ENCODE measurements at regions not wholly inside any gene's neighbourhood (a gene's known extent, or its start where the extent isn't known, plus 50 kb on each side); places are given as distances from the start of the nearest gene placed in this dataset.
"Not testable (repeated sequence)": the region's sequence is repeated elsewhere in the genome, so short reads cannot be mapped to it uniquely, and the experiment has no call there.

GRCh38 chr14:89493406-89493805 is 76.4 kb upstream of the FOXN3 start:
- no peak for DNase-seq (ENCODE audit: low read depth)

- DNase-seq (ENCODE audit: low read depth): no peak
Observed at GRCh38 chr14:89491711-89492381, 74.8 kb upstream of the FOXN3 start.

- no peak for DNase-seq (ENCODE audit: low read depth)
Observed at GRCh38 chr14:89490466-89490865, 73.4 kb upstream of the FOXN3 start.

- no peak for DNase-seq (ENCODE audit: low read depth)
Observed at GRCh38 chr14:89489761-89490437, 72.9 kb upstream of the FOXN3 start.

GRCh38 chr14:89486961-89487360 is 69.9 kb upstream of the FOXN3 start:
- DNase-seq (ENCODE audit: low read depth): no peak

GRCh38 chr14:89486505-89486904 is 69.5 kb upstream of the FOXN3 start:
- DNase-seq (ENCODE audit: low read depth): no peak

- no peak for DNase-seq (ENCODE audit: low read depth)
Observed at GRCh38 chr14:89485264-89485663, 68.2 kb upstream of the FOXN3 start.

- no peak for DNase-seq (ENCODE audit: low read depth)
Observed at GRCh38 chr14:89484051-89484844, 67.2 kb upstream of the FOXN3 start.

- no peak for DNase-seq (ENCODE audit: low read depth)
Observed at GRCh38 chr14:89481196-89481595, 64.2 kb upstream of the FOXN3 start.

GRCh38 chr14:89480278-89480677 is 63.2 kb upstream of the FOXN3 start:
- no peak for DNase-seq (ENCODE audit: low read depth)

- DNase-seq (ENCODE audit: low read depth): no peak
Observed at GRCh38 chr14:89479802-89480201, 62.8 kb upstream of the FOXN3 start.

GRCh38 chr14:89477391-89477790 is 60.4 kb upstream of the FOXN3 start:
- no peak for DNase-seq (ENCODE audit: low read depth)

GRCh38 chr14:89476354-89476896 is 59.4 kb upstream of the FOXN3 start:
- DNase-seq (ENCODE audit: low read depth): no peak

- DNase-seq (ENCODE audit: low read depth): no peak
Observed at GRCh38 chr14:89474464-89474863, 57.4 kb upstream of the FOXN3 start.

- no peak for DNase-seq (ENCODE audit: low read depth)
Observed at GRCh38 chr14:89473989-89474388, 57.0 kb upstream of the FOXN3 start.

GRCh38 chr14:89473569-89473968 is 56.5 kb upstream of the FOXN3 start:
- DNase-seq (ENCODE audit: low read depth): no peak

GRCh38 chr14:89470401-89470800 is 53.4 kb upstream of the FOXN3 start:
- DNase-seq (ENCODE audit: low read depth): no peak

- no peak for DNase-seq (ENCODE audit: low read depth)
Observed at GRCh38 chr14:89469210-89470198, 52.5 kb upstream of the FOXN3 start.

GRCh38 chr14:89468566-89468965 is 51.5 kb upstream of the FOXN3 start:
- no peak for DNase-seq (ENCODE audit: low read depth)

- not testable (repeated sequence) for DNase-seq (ENCODE audit: low read depth)
Observed at GRCh38 chr14:89468030-89468429, 51.0 kb upstream of the FOXN3 start.

- DNase-seq (ENCODE audit: low read depth): no peak
Observed at GRCh38 chr14:89466944-89467343, 49.9 kb upstream of the FOXN3 start.

All from T follicular helper cell (primary cell).